DOHH2 (cell line): ENCODE measurements at regions not wholly inside any gene's neighbourhood (a gene's known extent, or its start where the extent isn't known, plus 50 kb on each side); places are given as distances from the start of the nearest gene placed in this dataset.
"Not testable (repeated sequence)": the region's sequence is repeated elsewhere in the genome, so short reads cannot be mapped to it uniquely, and the experiment has no call there.

Experiments
- H3F3A ChIP-seq: fragments of 200-600 bp; sonication (generic), shearing (Covaris generic); 2 replicates; pipeline ENCODE4 v1.6.0; 2016; ENCODE audit warnings: antibody characterized with exemption, mild to moderate bottlenecking; ENCODE audit not compliant: control insufficient read depth, insufficient read depth
- H3K27ac ChIP-seq: fragments of 200-600 bp; sonication (generic); 2 replicates; pipeline ENCODE4 v1.5.1; 2014; ENCODE audit warnings: low read depth, mild to moderate bottlenecking, low read length, moderate library complexity
- H3K27me3 ChIP-seq: fragments of 200-600 bp; sonication (generic); 2 replicates; pipeline ENCODE4 v1.6.1; 2014; ENCODE audit warnings: mild to moderate bottlenecking, low read length, mixed read lengths; ENCODE audit not compliant: control insufficient read depth
- H3K36me3 ChIP-seq: fragments of 200-600 bp; sonication (generic); 2 replicates; pipeline ENCODE4 v1.6.1; 2014; ENCODE audit warnings: mild to moderate bottlenecking, low read length, moderate library complexity, mixed read lengths; ENCODE audit not compliant: control insufficient read depth
- H3K4me1 ChIP-seq: fragments of 200-600 bp; sonication (generic); 2 replicates; pipeline ENCODE4 v1.6.1; 2014; ENCODE audit warnings: mild to moderate bottlenecking, low read length, mixed read lengths; ENCODE audit not compliant: control insufficient read depth
- H3K4me2 ChIP-seq: fragments of 200-600 bp; sonication (generic); 2 replicates; pipeline ENCODE4 v1.6.0; 2014; ENCODE audit warnings: mild to moderate bottlenecking, low read length, moderate library complexity
- H3K4me3 ChIP-seq: fragments of 200-600 bp; sonication (generic); 2 replicates; pipeline ENCODE4 v1.5.1; 2014; ENCODE audit warnings: mild to moderate bottlenecking, low read length, mixed read lengths
- H3K79me2 ChIP-seq: fragments of 200-600 bp; sonication (generic); 2 replicates; pipeline ENCODE4 v1.6.1; 2014; ENCODE audit warnings: mild to moderate bottlenecking, low read length, mixed read lengths; ENCODE audit not compliant: control insufficient read depth
- H3K9me2 ChIP-seq: fragments of 200-600 bp; sonication (generic); replicated peaks from 2 replicates; pipeline ENCODE4 v1.6.1; 2014; ENCODE audit warnings: mild to moderate bottlenecking, low read length, mixed read lengths; ENCODE audit not compliant: control insufficient read depth
- H3K9me3 ChIP-seq: fragments of 200-600 bp; sonication (generic); 2 replicates; pipeline ENCODE4 v1.6.1; 2014; ENCODE audit warnings: antibody characterized with exemption, low read length, mixed read lengths; ENCODE audit not compliant: control insufficient read depth, insufficient read depth
- H4K20me1 ChIP-seq: fragments of 200-600 bp; sonication (generic); 2 replicates; pipeline ENCODE4 v1.6.0; 2014; ENCODE audit warnings: low read depth, mild to moderate bottlenecking, antibody characterized with exemption, low read length, moderate library complexity; ENCODE audit not compliant: control insufficient read depth, insufficient read depth
- CTCF ChIP-seq: fragments of 200-600 bp; sonication (generic); IDR thresholded peaks from one replicate; pipeline ENCODE4 v1.5.1; 2014; ENCODE audit warnings: antibody characterized with exemption, mild to moderate bottlenecking, low read depth, low read length; ENCODE audit not compliant: poor library complexity, severe bottlenecking
- EZH2phosphoT487 ChIP-seq: fragments of 200-600 bp; sonication (generic); IDR thresholded peaks from 2 replicates; pipeline ENCODE4 v1.6.1; 2017; ENCODE audit warnings: borderline replicate concordance, mild to moderate bottlenecking, antibody characterized with exemption, low read length, moderate library complexity, mixed read lengths

- H3K4me2 ChIP-seq = no peak overlapping the region
- no peaks in the 10 kb centered on the region for H3K9me3 ChIP-seq
- H3K9me2 ChIP-seq = no peaks in the 10 kb centered on the region
- H3K27ac ChIP-seq = no peak overlapping the region
- H3K4me3 ChIP-seq = no peak overlapping the region
- TF ChIP-seq CTCF (no peak), EZH2phosphoT487 (no peak)
- H3K36me3 ChIP-seq = no peaks in the 10 kb centered on the region
- no peaks in the 10 kb centered on the region for H3K27me3 ChIP-seq
- no peaks in the 10 kb centered on the region for H4K20me1 ChIP-seq
- no peaks in the 10 kb centered on the region for H3K4me1 ChIP-seq
- H3F3A ChIP-seq = no peaks in the 10 kb centered on the region
- no peaks in the 10 kb centered on the region for H3K79me2 ChIP-seq
These were observed 475.6 kb upstream of the PTGER4 start for GRCh38 chr5:40204144-40204543.

GRCh38 chr5:40202814-40203440 lies 476.8 kb upstream of the PTGER4 start:
- H3K27ac ChIP-seq = no peak overlapping the region
- H3K4me1 ChIP-seq = no peaks in the 10 kb centered on the region
- no peaks in the 10 kb centered on the region for H3K9me3 ChIP-seq
- no peaks in the 10 kb centered on the region for H3F3A ChIP-seq
- no peak for TF ChIP-seq CTCF
- TF ChIP-seq EZH2phosphoT487 = no peak
- no peaks in the 10 kb centered on the region for H3K79me2 ChIP-seq
- no peaks in the 10 kb centered on the region for H3K27me3 ChIP-seq
- no peak overlapping the region for H3K4me2 ChIP-seq
- H3K4me3 ChIP-seq = no peak overlapping the region
- no peaks in the 10 kb centered on the region for H3K9me2 ChIP-seq
- H3K36me3 ChIP-seq = no peaks in the 10 kb centered on the region
- H4K20me1 ChIP-seq = no peaks in the 10 kb centered on the region

- no peaks in the 10 kb centered on the region for H3K79me2 ChIP-seq
- H3K27ac ChIP-seq = no peak overlapping the region
- H3K4me1 ChIP-seq = no peaks in the 10 kb centered on the region
- H3K9me3 ChIP-seq = no peaks in the 10 kb centered on the region
- H4K20me1 ChIP-seq = no peaks in the 10 kb centered on the region
- H3K4me3 ChIP-seq = no peak overlapping the region
- H3K36me3 ChIP-seq = no peaks in the 10 kb centered on the region
- TF ChIP-seq CTCF (no peak), EZH2phosphoT487 (no peak)
- H3K27me3 ChIP-seq = no peaks in the 10 kb centered on the region
- no peaks in the 10 kb centered on the region for H3F3A ChIP-seq
- H3K4me2 ChIP-seq = no peak overlapping the region
- H3K9me2 ChIP-seq = no peaks in the 10 kb centered on the region
These were observed 481.0 kb upstream of the PTGER4 start for GRCh38 chr5:40198736-40199135.

- not testable (repeated sequence) for H3K9me3 ChIP-seq, H3K4me3 ChIP-seq, H3F3A ChIP-seq, H3K4me1 ChIP-seq, H3K27ac ChIP-seq, H3K79me2 ChIP-seq, H4K20me1 ChIP-seq, H3K4me2 ChIP-seq, H3K27me3 ChIP-seq, H3K36me3 ChIP-seq, H3K9me2 ChIP-seq
These were observed 484.1 kb upstream of the PTGER4 start for GRCh38 chr5:40195574-40195973.
